Heart right ventricle (tissue), 16 donors: ENCODE measurements at regions not wholly inside any gene's neighbourhood (a gene's known extent, or its start where the extent isn't known, plus 50 kb on each side); places are given as distances from the start of the nearest gene placed in this dataset.
A peak's percentile ranks its signal among the peaks of the same experiment; 100 is the strongest.

ENCODE experiments used
- ATAC-seq, 8 donors: fragments of 200-7000 bp; cut with Tn5 transposase; one replicate each; pipeline ENCODE4 v1.9.1; 2020; ENCODE audit warnings: mild to moderate bottlenecking in 8 of 8, moderate library complexity in 8 of 8, moderate number of reproducible peaks in 1 of 8
- DNase-seq, 2 donors: peaks; one replicate each; pipeline ENCODE4 v3.0.0-alpha.2; 2020
- H3K27ac ChIP-seq, 10 donors: fragments of 200-600 bp; sonication (generic) in 2 of 10; one replicate each; pipeline versions ENCODE4 v1.5.0 to v1.8.0; 2020 to 2022; ENCODE audit warnings: mild to moderate bottlenecking in 3 of 10
- H3K27me3 ChIP-seq, 7 donors: fragments of 200-600 bp; one replicate each; pipeline ENCODE4 v1.8.0; 2021 to 2022; ENCODE audit warnings: mild to moderate bottlenecking in 2 of 7
- H3K36me3 ChIP-seq, 9 donors: fragments of 200-600 bp; sonication (generic) in 1 of 9; one replicate each; pipeline versions ENCODE4 v1.5.0 to v1.8.0; 2020 to 2022; ENCODE audit warnings: mild to moderate bottlenecking in 2 of 9
- H3K4me1 ChIP-seq, 9 donors: fragments of 200-600 bp; sonication (generic) in 1 of 9; one replicate each; pipeline versions ENCODE4 v1.5.0 to v1.8.0; 2020 to 2022; ENCODE audit warnings: mild to moderate bottlenecking in 4 of 9
- H3K4me3 ChIP-seq, 10 donors: fragments of 200-600 bp; sonication (generic) in 2 of 10; one replicate each; pipeline versions ENCODE4 v1.5.0 to v1.8.0; 2020 to 2022; ENCODE audit warnings: mild to moderate bottlenecking in 7 of 10, moderate library complexity in 2 of 10
- H3K9me3 ChIP-seq, 11 donors: fragments of 200-600 bp in 10 of 11; sonication (generic) in 2 of 11; one replicate each; pipeline versions ENCODE4 v1.5.0 to v1.8.0; 2013 to 2022; ENCODE audit warnings: mild to moderate bottlenecking in 2 of 11, control low read depth in 1 of 11, moderate library complexity in 1 of 11
- WGBS, 2 donors: extraction: QIAGEN DNeasy Blood & Tissue Kit; methylation state at CpG; one replicate each; pipeline ENCODE4 v1.1.7; 2013; ENCODE audit warnings: inconsistent platforms in 1 of 2; 5-methylcytosine and 5-hydroxymethylcytosine counted together
- intact Hi-C, 10 donors: fragments of 100-400 bp; cut with DNase I; formaldehyde crosslinking; loops; one replicate each; pipeline versions ENCODE4 v1.11.1 to v1.14.2; 2022
- TF ChIP-seq, protein P1 (sequence below), 9 donors: fragments of 200-600 bp; sonication (generic) in 2 of 9; IDR thresholded peaks; one replicate each; pipeline versions ENCODE4 v1.5.0 to v1.8.0; 2021 to 2022; ENCODE audit warnings: antibody characterized with exemption in 9 of 9, mild to moderate bottlenecking in 5 of 9, moderate library complexity in 1 of 9
- donor health status: Arrhythmogenic right ventricular cardiomyopathy.
- donor health status: ischemic (EF 13 %, LVEDD 7.1; RV severe dilation, severe dysfunction).
- donor health status: healthy with polysubstance abuse.
- donor health status: DM: no; HTN: yes; CAD: no.
- donor health status: DM: no; HTN: no; CAD: no.
- donor health status: ischemic (EF 25% LVEDD 6.9; RV normal size, moderate dysfunction).
- donor health status: ischemic (EF 25% LVEDD 5.7; RV mildly dilated, moderate dysfunction).
- donor health status: healthy.
- donor health status: DM: yes; HTN: yes; CAD: no.
- donor health status: Ischemic cardiomyopathy.
- donor health status: ischemic (EF 35%, LVEDD 5.7; RV mildly dilated, moderate dysfunction).
- donor health status: nonischemic (EF 11% LVEDD 7.7; RV severe dilation, severe dysfunction).
- donor health status: DM: yes; HTN: yes; CAD: no.
- donor health status: PGD.
- donor health status: ischemic (EF 29% LVEDD 5.4; RV normal size, mild dysfunction).
- donor health status: nonischemic (EF 23%, LVEDD 6.1; RV moderate dilation, normal function).

DNA sequence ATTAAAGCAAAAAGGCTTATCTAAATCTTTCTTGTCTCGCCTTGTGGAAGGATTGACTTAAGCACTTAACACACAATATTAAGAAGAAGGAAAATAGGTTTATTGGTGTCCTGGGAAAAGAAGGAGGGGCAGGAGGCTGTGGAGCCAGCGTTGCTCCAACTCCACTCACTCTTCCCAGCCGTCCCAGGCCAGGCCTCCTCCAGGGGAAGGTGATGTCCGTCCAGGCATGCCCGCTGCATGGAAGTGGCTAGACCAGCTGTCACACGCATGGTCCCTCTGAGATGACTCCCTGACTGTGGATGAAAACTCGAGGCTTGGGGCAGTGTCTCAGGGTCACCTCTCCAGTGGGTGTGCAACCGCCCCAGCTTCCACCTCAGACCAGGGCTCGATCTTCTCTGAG, 281.1 kb downstream of the GALR1 start:
- 74 to 75% methylated on average over 9 of the region's 9 CpGs for WGBS, 2 donors
- no peak overlapping the region for H3K27ac ChIP-seq
- ATAC-seq, result no peak

DNA sequence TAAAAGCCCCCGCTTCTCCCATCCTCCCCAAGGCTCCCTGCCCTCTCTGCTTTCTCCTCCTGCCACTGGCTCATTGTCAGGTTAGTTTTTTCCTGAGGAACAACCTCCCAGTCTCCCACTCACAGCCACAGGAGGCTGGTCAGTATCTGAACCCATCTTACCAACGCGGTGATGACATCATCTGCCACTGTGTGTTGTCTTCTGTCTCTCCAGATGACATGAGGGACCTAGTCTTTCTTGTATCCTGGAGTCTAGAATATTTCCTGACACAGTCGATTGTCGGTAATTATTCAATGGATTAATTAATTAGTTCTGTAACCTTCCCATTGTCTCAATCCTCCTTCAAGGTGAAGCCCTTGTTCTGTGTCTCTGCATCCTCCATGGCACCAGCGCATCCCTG, 290.2 kb downstream of the GALR1 start:
- intact Hi-C loops, result no loop called here
- no peaks in the 10 kb centered on the region for H3K4me1 ChIP-seq
- H3K4me3 ChIP-seq, result no peak overlapping the region
- ATAC-seq, result no peak
- H3K36me3 ChIP-seq, result no peaks in the 10 kb centered on the region
- peaks cover 0 to 17% (median 0%) of the 10 kb centered on the region in 11 donors for H3K9me3 ChIP-seq
- no peak for DNase-seq
- H3K27ac ChIP-seq, result no peak overlapping the region
- peaks cover 0 to 5% (median 0%) of the 10 kb centered on the region in 7 donors for H3K27me3 ChIP-seq
- TF ChIP-seq, protein P1, sequence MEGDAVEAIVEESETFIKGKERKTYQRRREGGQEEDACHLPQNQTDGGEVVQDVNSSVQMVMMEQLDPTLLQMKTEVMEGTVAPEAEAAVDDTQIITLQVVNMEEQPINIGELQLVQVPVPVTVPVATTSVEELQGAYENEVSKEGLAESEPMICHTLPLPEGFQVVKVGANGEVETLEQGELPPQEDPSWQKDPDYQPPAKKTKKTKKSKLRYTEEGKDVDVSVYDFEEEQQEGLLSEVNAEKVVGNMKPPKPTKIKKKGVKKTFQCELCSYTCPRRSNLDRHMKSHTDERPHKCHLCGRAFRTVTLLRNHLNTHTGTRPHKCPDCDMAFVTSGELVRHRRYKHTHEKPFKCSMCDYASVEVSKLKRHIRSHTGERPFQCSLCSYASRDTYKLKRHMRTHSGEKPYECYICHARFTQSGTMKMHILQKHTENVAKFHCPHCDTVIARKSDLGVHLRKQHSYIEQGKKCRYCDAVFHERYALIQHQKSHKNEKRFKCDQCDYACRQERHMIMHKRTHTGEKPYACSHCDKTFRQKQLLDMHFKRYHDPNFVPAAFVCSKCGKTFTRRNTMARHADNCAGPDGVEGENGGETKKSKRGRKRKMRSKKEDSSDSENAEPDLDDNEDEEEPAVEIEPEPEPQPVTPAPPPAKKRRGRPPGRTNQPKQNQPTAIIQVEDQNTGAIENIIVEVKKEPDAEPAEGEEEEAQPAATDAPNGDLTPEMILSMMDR (IDR thresholded peaks at IDR 0.05), result no peak
- 86 to 88% methylated on average over 6 of the region's 6 CpGs for WGBS, 2 donors

More for the DNA sequence above, 281.1 kb downstream of the GALR1 start:
- intact Hi-C loops, result no loop called here
- TF ChIP-seq, protein P1 (IDR thresholded peaks at IDR 0.05), result no peak
- H3K4me3 ChIP-seq, result no peak overlapping the region
- no peaks in the 10 kb centered on the region for H3K9me3 ChIP-seq
- DNase-seq, result no peak
- no peaks in the 10 kb centered on the region for H3K36me3 ChIP-seq
- H3K4me1 ChIP-seq, result no peaks in the 10 kb centered on the region
- no peaks in the 10 kb centered on the region for H3K27me3 ChIP-seq

DNA sequence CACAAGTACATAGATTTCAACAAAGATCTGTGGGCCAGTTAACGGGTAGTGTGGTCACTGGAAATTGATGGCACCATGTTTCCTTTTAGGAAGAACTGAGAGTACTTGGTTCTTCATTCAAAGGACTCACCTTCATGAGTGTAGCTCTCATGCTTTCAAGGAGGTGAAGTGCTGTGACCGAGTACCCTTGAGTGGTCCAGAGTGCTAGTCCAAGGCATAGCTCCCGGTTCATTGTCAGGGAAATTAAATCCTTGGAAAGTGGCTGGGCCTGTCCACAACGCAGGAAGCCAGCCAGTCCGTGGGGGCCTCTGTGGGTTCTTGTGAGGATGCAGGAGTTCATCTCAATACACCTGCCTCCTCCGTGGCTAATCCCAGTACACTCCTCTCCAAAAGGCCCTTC, 295.1 kb downstream of the GALR1 start:
- Histone ChIP-seq H3K4me3 (no peak overlapping the region), H3K4me1 (peaks cover 0 to 8% (median 0%) of the 10 kb centered on the region in 9 donors), H3K36me3 (no peaks in the 10 kb centered on the region), H3K9me3 (peaks cover 0 to 5% (median 0%) of the 10 kb centered on the region in 11 donors), H3K27ac (no peak overlapping the region), H3K27me3 (peaks cover 0 to 5% (median 0%) of the 10 kb centered on the region in 7 donors)
- intact Hi-C loops, result no loop called here
- WGBS, 2 donors, result 81 to 86% methylated on average over 6 of the region's 6 CpGs
- DNase-seq (no peak), ATAC-seq (no peak)
- TF ChIP-seq, protein P1 (IDR thresholded peaks at IDR 0.05), result no peak

DNA sequence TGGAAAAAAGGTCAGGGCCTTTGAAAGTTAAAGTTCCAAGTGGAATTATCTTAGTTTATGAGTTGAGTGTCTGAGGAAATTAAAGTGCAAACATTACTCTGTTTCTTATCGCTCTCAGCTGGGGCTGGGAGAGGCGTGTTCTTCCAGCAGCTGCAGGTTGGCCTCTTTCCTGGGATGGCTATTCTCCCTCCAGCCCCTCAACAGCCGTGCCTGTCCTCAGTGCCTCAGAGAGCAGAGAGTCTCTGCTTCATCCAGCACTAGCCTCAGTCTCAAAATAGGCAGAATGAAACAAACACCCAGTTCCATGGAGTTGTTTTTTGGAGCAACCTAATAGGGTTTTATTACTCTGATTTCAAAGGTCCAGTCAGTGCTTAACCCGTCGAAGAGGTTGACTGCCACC, 298.1 kb downstream of the GALR1 start:
- ATAC-seq (peak in 7 of 8 donors; percentile 69 to 93 (median 87)), DNase-seq (peak; percentile 18 to 65)
- intact Hi-C loops, result no loop called here
- TF ChIP-seq, protein P1 (IDR thresholded peaks at IDR 0.05), result no peak
- Histone ChIP-seq H3K27me3 (no peaks in the 10 kb centered on the region), H3K4me1 (peaks cover 0 to 18% (median 0%) of the 10 kb centered on the region in 9 donors), H3K4me3 (no peak overlapping the region), H3K27ac (peak overlapping the region in 6 of 10 donors; percentile 40 to 79 (median 52)), H3K9me3 (peaks cover 0 to 5% (median 0%) of the 10 kb centered on the region in 11 donors), H3K36me3 (no peaks in the 10 kb centered on the region)
- 51 to 53% methylated on average over 5 of the region's 5 CpGs for WGBS, 2 donors
